Nephron progenitor cell (in vitro differentiated cells): ENCODE measurements at regions not wholly inside any gene's neighbourhood (a gene's known extent, or its start where the extent isn't known, plus 50 kb on each side); places are given as distances from the start of the nearest gene placed in this dataset.
"Not testable (repeated sequence)": the region's sequence is repeated elsewhere in the genome, so short reads cannot be mapped to it uniquely, and the experiment has no call there.

Source experiments
- DNase-seq: peaks from one replicate; pipeline ENCODE4 v3.0.0; 2021
- H3K27ac Mint-ChIP-seq: 2 replicates; pipeline ENCODE4 v1.8.0; 2021; ENCODE audit warnings: mild to moderate bottlenecking, moderate library complexity, mixed read lengths
- H3K27me3 Mint-ChIP-seq: 2 replicates; pipeline ENCODE4 v1.8.0; 2021; ENCODE audit warnings: mild to moderate bottlenecking, low read depth, mixed read lengths; ENCODE audit not compliant: poor library complexity
- H3K36me3 Mint-ChIP-seq: 2 replicates; pipeline ENCODE4 v1.8.0; 2021; ENCODE audit warnings: low read depth, mixed read lengths
- H3K4me1 Mint-ChIP-seq: 2 replicates; pipeline ENCODE4 v1.8.0; 2021; ENCODE audit warnings: mixed read lengths
- H3K4me3 Mint-ChIP-seq: 2 replicates; pipeline ENCODE4 v1.8.0; 2021; ENCODE audit warnings: mild to moderate bottlenecking, moderate library complexity, mixed read lengths
- H3K9me3 Mint-ChIP-seq: 2 replicates; pipeline ENCODE4 v1.8.0; 2021; ENCODE audit warnings: mild to moderate bottlenecking, moderate library complexity, mixed read lengths
- CTCF ChIP-seq: fragments of 200-600 bp; sonication (generic); IDR thresholded peaks from 2 replicates; pipeline ENCODE4 v1.5.0; 2021; ENCODE audit warnings: antibody characterized with exemption

GRCh38 chr4:115580901-115581300 lies 467.5 kb upstream of the NDST4 start:
- Mint-ChIP-seq H3K36me3 (no peaks in the 10 kb centered on the region), H3K4me1 (no peaks in the 10 kb centered on the region), H3K4me3 (no peak overlapping the region), H3K27me3 (no peaks in the 10 kb centered on the region), H3K27ac (no peak overlapping the region), H3K9me3 (no peaks in the 10 kb centered on the region)
- no peak for DNase-seq
- TF ChIP-seq CTCF, result no peak

GRCh38 chr4:115575851-115576250 lies 462.4 kb upstream of the NDST4 start:
- Mint-ChIP-seq H3K4me1 (no peaks in the 10 kb centered on the region), H3K36me3 (no peaks in the 10 kb centered on the region), H3K27me3 (no peaks in the 10 kb centered on the region), H3K4me3 (no peak overlapping the region), H3K9me3 (no peaks in the 10 kb centered on the region), H3K27ac (no peak overlapping the region)
- DNase-seq, result no peak
- no peak for TF ChIP-seq CTCF

- Mint-ChIP-seq H3K9me3 (no peaks in the 10 kb centered on the region), H3K27ac (no peak overlapping the region), H3K27me3 (no peaks in the 10 kb centered on the region), H3K4me1 (no peaks in the 10 kb centered on the region), H3K36me3 (no peaks in the 10 kb centered on the region), H3K4me3 (no peak overlapping the region)
- no peak for DNase-seq
- TF ChIP-seq CTCF, result no peak
Observed at GRCh38 chr4:115562506-115562905, 449.1 kb upstream of the NDST4 start.

- TF ChIP-seq CTCF, result no peak
- no peak for DNase-seq
- Mint-ChIP-seq H3K27ac (no peak overlapping the region), H3K9me3 (no peaks in the 10 kb centered on the region), H3K27me3 (no peaks in the 10 kb centered on the region), H3K4me3 (no peak overlapping the region), H3K36me3 (no peaks in the 10 kb centered on the region), H3K4me1 (peaks cover 7% of the 10 kb centered on the region)
Observed at GRCh38 chr4:115548123-115548522, 434.7 kb upstream of the NDST4 start.

- no peak for TF ChIP-seq CTCF
- Mint-ChIP-seq H3K4me1 (no peaks in the 10 kb centered on the region), H3K4me3 (no peak overlapping the region), H3K36me3 (no peaks in the 10 kb centered on the region), H3K27me3 (no peaks in the 10 kb centered on the region), H3K27ac (no peak overlapping the region), H3K9me3 (no peaks in the 10 kb centered on the region)
- no peak for DNase-seq
Observed at GRCh38 chr4:115537387-115537786, 424.0 kb upstream of the NDST4 start.

GRCh38 chr4:115529126-115529525 lies 415.7 kb upstream of the NDST4 start:
- Mint-ChIP-seq H3K4me1 (no peaks in the 10 kb centered on the region), H3K36me3 (no peaks in the 10 kb centered on the region), H3K9me3 (no peaks in the 10 kb centered on the region), H3K27ac (no peak overlapping the region), H3K4me3 (no peak overlapping the region), H3K27me3 (peaks cover 3% of the 10 kb centered on the region)
- DNase-seq, result no peak
- no peak for TF ChIP-seq CTCF

GRCh38 chr4:115519476-115519875 lies 406.1 kb upstream of the NDST4 start:
- not testable (repeated sequence) for DNase-seq, H3K36me3 Mint-ChIP-seq, H3K4me3 Mint-ChIP-seq, H3K27ac Mint-ChIP-seq, H3K27me3 Mint-ChIP-seq, H3K4me1 Mint-ChIP-seq
- peaks cover 22% of the 10 kb centered on the region for H3K9me3 Mint-ChIP-seq
